RWPE2 (cell line): ENCODE measurements at regions not wholly inside any gene's neighbourhood (a gene's known extent, or its start where the extent isn't known, plus 50 kb on each side); places are given as distances from the start of the nearest gene placed in this dataset.

ENCODE experiments used
- ATAC-seq: fragments of 200-7000 bp; cut with Tn5 transposase; 3 replicates; pipeline ENCODE4 v1.9.1; 2021; ENCODE audit warnings: low read depth
- DNase-seq: peaks from one replicate; pipeline ENCODE4 v3.0.0-alpha.2; 2020; ENCODE audit warnings: low spot score
- H3K27ac ChIP-seq: fragments of 450-650 bp; 2 replicates; pipeline ENCODE4 v1.5.1; 2017; ENCODE audit warnings: mild to moderate bottlenecking; ENCODE audit not compliant: poor library complexity, severe bottlenecking
- H3K27me3 ChIP-seq: fragments of 250-450 bp; sonication (Bioruptor Pico); 2 replicates; pipeline ENCODE4 v1.5.1; 2021; ENCODE audit warnings: mild to moderate bottlenecking, moderate library complexity; ENCODE audit not compliant: insufficient read depth, poor library complexity, severe bottlenecking
- H3K36me3 ChIP-seq: fragments of 250-450 bp; sonication (Bioruptor Pico); 2 replicates; pipeline ENCODE4 v1.5.1; 2020; ENCODE audit warnings: low read depth, mild to moderate bottlenecking, moderate library complexity
- H3K4me1 ChIP-seq: fragments of 250-450 bp; sonication (Bioruptor Pico); 2 replicates; pipeline ENCODE4 v1.5.1; 2021; ENCODE audit warnings: mild to moderate bottlenecking, moderate library complexity; ENCODE audit not compliant: insufficient read depth, poor library complexity, severe bottlenecking
- H3K4me3 ChIP-seq: fragments of 250-450 bp; sonication (Bioruptor Pico); 2 replicates; pipeline ENCODE4 v1.5.1; 2021; ENCODE audit warnings: mild to moderate bottlenecking, moderate library complexity; ENCODE audit not compliant: severe bottlenecking
- H3K9me3 ChIP-seq: fragments of 250-450 bp; sonication (Bioruptor Pico); 2 replicates; pipeline ENCODE4 v1.5.1; 2021; ENCODE audit warnings: mild to moderate bottlenecking, moderate library complexity; ENCODE audit not compliant: severe bottlenecking
- CTCF ChIP-seq: fragments of 450-650 bp; IDR thresholded peaks from one replicate; pipeline ENCODE4 v1.5.1; 2017; ENCODE audit warnings: mild to moderate bottlenecking, moderate library complexity; ENCODE audit not compliant: poor library complexity, severe bottlenecking

GRCh38 chr3:81033185-81033584, 728.3 kb downstream of the GBE1 start:
- TF ChIP-seq CTCF: no peak
- Histone ChIP-seq H3K9me3 (no peaks in the 10 kb centered on the region), H3K36me3 (no peaks in the 10 kb centered on the region), H3K27me3 (no peaks in the 10 kb centered on the region), H3K4me3 (no peak overlapping the region), H3K4me1 (no peaks in the 10 kb centered on the region), H3K27ac (no peak overlapping the region)
- ATAC-seq (no peak), DNase-seq (no peak)

- ATAC-seq (no peak), DNase-seq (no peak)
- no peaks in the 10 kb centered on the region for H3K27me3 ChIP-seq
- H3K4me3 ChIP-seq: no peak overlapping the region
- TF ChIP-seq CTCF: no peak
- no peaks in the 10 kb centered on the region for H3K4me1 ChIP-seq
- no peaks in the 10 kb centered on the region for H3K9me3 ChIP-seq
- H3K36me3 ChIP-seq: no peaks in the 10 kb centered on the region
- H3K27ac ChIP-seq: no peak overlapping the region
Observed at GRCh38 chr3:81029861-81030260, 731.6 kb downstream of the GBE1 start.

- no peak for ATAC-seq
- no peak overlapping the region for H3K27ac ChIP-seq
- TF ChIP-seq CTCF: no peak
Observed at GRCh38 chr3:81027344-81027743, 734.1 kb downstream of the GBE1 start.

GRCh38 chr3:81024560-81024959, 736.9 kb downstream of the GBE1 start:
- no peaks in the 10 kb centered on the region for H3K27me3 ChIP-seq
- no peak overlapping the region for H3K4me3 ChIP-seq
- H3K36me3 ChIP-seq: no peaks in the 10 kb centered on the region
- ATAC-seq (no peak), DNase-seq (no peak)
- H3K27ac ChIP-seq: no peak overlapping the region
- no peak for TF ChIP-seq CTCF
- H3K9me3 ChIP-seq: no peaks in the 10 kb centered on the region
- no peaks in the 10 kb centered on the region for H3K4me1 ChIP-seq

More at GRCh38 chr3:81027344-81027743, 734.1 kb downstream of the GBE1 start:
- no peaks in the 10 kb centered on the region for H3K27me3 ChIP-seq
- H3K4me3 ChIP-seq: no peak overlapping the region
- H3K9me3 ChIP-seq: no peaks in the 10 kb centered on the region
- H3K36me3 ChIP-seq: no peaks in the 10 kb centered on the region
- no peak for DNase-seq
- no peaks in the 10 kb centered on the region for H3K4me1 ChIP-seq

- no peaks in the 10 kb centered on the region for H3K4me1 ChIP-seq
- no peaks in the 10 kb centered on the region for H3K27me3 ChIP-seq
- H3K27ac ChIP-seq: no peak overlapping the region
- ATAC-seq: no peak
- no peaks in the 10 kb centered on the region for H3K36me3 ChIP-seq
- no peak overlapping the region for H3K4me3 ChIP-seq
- TF ChIP-seq CTCF: no peak
- H3K9me3 ChIP-seq: no peaks in the 10 kb centered on the region
- no peak for DNase-seq
Observed at GRCh38 chr3:81022339-81022738, 739.1 kb downstream of the GBE1 start.
